GM12873 (cell line): ENCODE measurements at regions not wholly inside any gene's neighbourhood (a gene's known extent, or its start where the extent isn't known, plus 50 kb on each side); places are given as distances from the start of the nearest gene placed in this dataset.

ENCODE experiments used
- CTCF ChIP-seq: IDR thresholded peaks from 2 replicates; pipeline ENCODE4 v1.5.1; 2012; ENCODE audit warnings: low read depth, mild to moderate bottlenecking, moderate library complexity, low read length, control low read depth; ENCODE audit not compliant: insufficient read depth; ENCODE audit errors: missing control alignments

GRCh38 chr2:187180529-187180928, 267.5 kb downstream of the CALCRL start:
- no peak for TF ChIP-seq CTCF

GRCh38 chr2:187177253-187177652, 270.8 kb downstream of the CALCRL start:
- TF ChIP-seq CTCF = no peak

- TF ChIP-seq CTCF = peak; percentile 53
Measured at GRCh38 chr2:187174582-187174981, 273.5 kb downstream of the CALCRL start.

GRCh38 chr2:187171318-187171717, 276.7 kb downstream of the CALCRL start:
- TF ChIP-seq CTCF = no peak

- TF ChIP-seq CTCF = no peak
Measured at GRCh38 chr2:187169864-187170263, 278.2 kb downstream of the CALCRL start.

- no peak for TF ChIP-seq CTCF
Measured at GRCh38 chr2:187168720-187169713, 279.0 kb downstream of the CALCRL start.

GRCh38 chr2:187167491-187167890, 280.6 kb downstream of the CALCRL start:
- no peak for TF ChIP-seq CTCF
